Smooth muscle cell (in vitro differentiated cells): ENCODE measurements at regions not wholly inside any gene's neighbourhood (a gene's known extent, or its start where the extent isn't known, plus 50 kb on each side); places are given as distances from the start of the nearest gene placed in this dataset.
A peak's percentile ranks its signal among the peaks of the same experiment; 100 is the strongest.

Experiments used
- DNase-seq: peaks from one replicate; lab custom pipeline; 2025; ENCODE audit not compliant: unreplicated experiment; lab: John Stamatoyannopoulos, UW
- H2AFZ ChIP-seq: fragments of 200-600 bp; sonication (generic); 2 replicates; pipeline ENCODE4 v1.6.0; 2016; ENCODE audit warnings: antibody characterized with exemption, low read depth, mild to moderate bottlenecking
- H3F3A ChIP-seq: fragments of 200-600 bp; sonication (generic); 2 replicates; pipeline ENCODE4 v1.6.0; 2017; ENCODE audit warnings: antibody characterized with exemption, low read depth
- H3K27ac ChIP-seq: fragments of 200-600 bp; sonication (generic); 2 replicates; pipeline ENCODE4 v1.5.1; 2016; ENCODE audit warnings: low read depth, mild to moderate bottlenecking
- H3K27me3 ChIP-seq: fragments of 200-600 bp; sonication (generic); 2 replicates; pipeline ENCODE4 v1.6.1; 2016; ENCODE audit warnings: low read depth, mild to moderate bottlenecking
- H3K36me3 ChIP-seq: fragments of 200-600 bp; sonication (generic); 2 replicates; pipeline ENCODE4 v1.5.1; 2016; ENCODE audit warnings: low read depth
- H3K4me1 ChIP-seq: fragments of 200-600 bp; sonication (generic); 2 replicates; pipeline ENCODE4 v1.5.1; 2016; ENCODE audit warnings: low read depth
- H3K4me2 ChIP-seq: fragments of 200-600 bp; sonication (generic); 2 replicates; pipeline ENCODE4 v1.6.0; 2016; ENCODE audit warnings: mild to moderate bottlenecking
- H3K4me3 ChIP-seq: fragments of 200-600 bp; sonication (generic); 2 replicates; pipeline ENCODE4 v1.5.1; 2016; ENCODE audit warnings: mild to moderate bottlenecking
- H3K79me2 ChIP-seq: fragments of 200-600 bp; sonication (generic); 2 replicates; pipeline ENCODE4 v1.6.0; 2016; ENCODE audit warnings: low read depth, mild to moderate bottlenecking
- H3K9ac ChIP-seq: fragments of 200-600 bp; sonication (generic); 2 replicates; pipeline ENCODE4 v1.6.0; 2016; ENCODE audit warnings: low read depth
- H3K9me3 ChIP-seq: fragments of 200-600 bp; sonication (generic); replicated peaks from 2 replicates; pipeline ENCODE4 v1.5.1; 2016; ENCODE audit warnings: low read depth
- H4K20me1 ChIP-seq: fragments of 200-600 bp; sonication (generic); 2 replicates; pipeline ENCODE4 v1.6.0; 2016; ENCODE audit warnings: low read depth
- CTCF ChIP-seq: fragments of 200-600 bp; sonication (generic); IDR thresholded peaks from 2 replicates; pipeline ENCODE4 v1.5.1; 2017; ENCODE audit warnings: borderline replicate concordance, mild to moderate bottlenecking, antibody characterized with exemption; ENCODE audit not compliant: insufficient read depth, poor library complexity, severe bottlenecking
- WGBS: methylation state at CpG from one replicate; pipeline ENCODE4 v1.1.7; 2016; ENCODE audit warnings: low lambda C conversion rate; 5-methylcytosine and 5-hydroxymethylcytosine counted together

- DNase-seq: no peak
- WGBS: 92% methylated on average over 9 of the region's 9 CpGs
- Histone ChIP-seq H3K4me2 (no peak overlapping the region), H3K9me3 (no peaks in the 10 kb centered on the region), H3K9ac (no peak overlapping the region), H3K27me3 (no peaks in the 10 kb centered on the region), H3F3A (no peaks in the 10 kb centered on the region), H3K36me3 (no peaks in the 10 kb centered on the region), H4K20me1 (no peaks in the 10 kb centered on the region), H2AFZ (no peak overlapping the region), H3K79me2 (no peaks in the 10 kb centered on the region), H3K4me3 (no peak overlapping the region), H3K27ac (no peak overlapping the region), H3K4me1 (peaks cover 6% of the 10 kb centered on the region)
- TF ChIP-seq CTCF: no peak
Observed at GRCh38 chr22:48503876-48504275, 1323.8 kb downstream of the BRD1 start.

GRCh38 chr22:48503035-48503625, 1324.5 kb downstream of the BRD1 start:
- Histone ChIP-seq H3K4me2 (no peak overlapping the region), H3K36me3 (no peaks in the 10 kb centered on the region), H3K4me1 (peaks cover 12% of the 10 kb centered on the region), H3K4me3 (no peak overlapping the region), H3K9me3 (no peaks in the 10 kb centered on the region), H3F3A (no peaks in the 10 kb centered on the region), H4K20me1 (no peaks in the 10 kb centered on the region), H3K27ac (no peak overlapping the region), H3K27me3 (no peaks in the 10 kb centered on the region), H3K9ac (no peak overlapping the region), H2AFZ (no peak overlapping the region), H3K79me2 (no peaks in the 10 kb centered on the region)
- no peak for TF ChIP-seq CTCF
- WGBS: 86% methylated on average over 13 of the region's 13 CpGs
- no peak for DNase-seq

GRCh38 chr22:48501231-48501750, 1326.4 kb downstream of the BRD1 start:
- H3K4me3 ChIP-seq: no peak overlapping the region
- H3F3A ChIP-seq: no peaks in the 10 kb centered on the region
- no peaks in the 10 kb centered on the region for H3K36me3 ChIP-seq
- no peaks in the 10 kb centered on the region for H3K27me3 ChIP-seq
- DNase-seq: no peak
- no peak overlapping the region for H2AFZ ChIP-seq
- H3K79me2 ChIP-seq: no peaks in the 10 kb centered on the region
- no peaks in the 10 kb centered on the region for H4K20me1 ChIP-seq
- H3K9ac ChIP-seq: no peak overlapping the region
- H3K9me3 ChIP-seq: no peaks in the 10 kb centered on the region
- no peak for TF ChIP-seq CTCF
- peaks cover 12% of the 10 kb centered on the region for H3K4me1 ChIP-seq
- WGBS: 90% methylated on average over 20 of the region's 21 CpGs
- H3K27ac ChIP-seq: peak overlapping the region; percentile 77
- peak overlapping the region; percentile 55 for H3K4me2 ChIP-seq
